ENCODE measurements at regions not wholly inside any gene's neighbourhood (a gene's known extent, or its start where the extent isn't known, plus 50 kb on each side); places are given as distances from the start of the nearest gene placed in this dataset.

- no peak for DNase-seq
Measured at GRCh38 chr12:91418221-91419090, 235.8 kb upstream of the DCN start.

GRCh38 chr12:91417650-91418049 is 235.0 kb upstream of the DCN start:
- DNase-seq: no peak

- DNase-seq: no peak
Measured at GRCh38 chr12:91414636-91415035, 232.0 kb upstream of the DCN start.

GRCh38 chr12:91413581-91414546 is 231.2 kb upstream of the DCN start:
- no peak for DNase-seq

GRCh38 chr12:91406920-91407341 is 224.3 kb upstream of the DCN start:
- no peak for DNase-seq

- no peak for DNase-seq
Measured at GRCh38 chr12:91404441-91404840, 221.8 kb upstream of the DCN start.

- no peak for DNase-seq
Measured at GRCh38 chr12:91401190-91401589, 218.6 kb upstream of the DCN start.

- DNase-seq: no peak
Measured at GRCh38 chr12:91400271-91400670, 217.7 kb upstream of the DCN start.

GRCh38 chr12:91397866-91398532 is 215.4 kb upstream of the DCN start:
- no peak for DNase-seq

GRCh38 chr12:91396293-91396692 is 213.7 kb upstream of the DCN start:
- no peak for DNase-seq

GRCh38 chr12:91395628-91396135 is 213.1 kb upstream of the DCN start:
- no peak for DNase-seq

- no peak for DNase-seq
Measured at GRCh38 chr12:91394903-91395302, 212.3 kb upstream of the DCN start.

GRCh38 chr12:91388573-91388972 is 206.0 kb upstream of the DCN start:
- no peak for DNase-seq

- DNase-seq: no peak
Measured at GRCh38 chr12:91387461-91388134, 205.0 kb upstream of the DCN start.

- DNase-seq: no peak
Measured at GRCh38 chr12:91384806-91385205, 202.2 kb upstream of the DCN start.

- DNase-seq: no peak
Measured at GRCh38 chr12:91384366-91384765, 201.7 kb upstream of the DCN start.

GRCh38 chr12:91383099-91383498 is 200.5 kb upstream of the DCN start:
- no peak for DNase-seq

GRCh38 chr12:91382081-91382543 is 199.5 kb upstream of the DCN start:
- peak; percentile 83 for DNase-seq

GRCh38 chr12:91381309-91381804 is 198.7 kb upstream of the DCN start:
- no peak for DNase-seq

- DNase-seq: no peak
Measured at GRCh38 chr12:91380631-91381030, 198.0 kb upstream of the DCN start.

GRCh38 chr12:91379051-91379775 is 196.6 kb upstream of the DCN start:
- no peak for DNase-seq
